GM12875 (cell line): ENCODE measurements at regions not wholly inside any gene's neighbourhood (a gene's known extent, or its start where the extent isn't known, plus 50 kb on each side); places are given as distances from the start of the nearest gene placed in this dataset.
"Not testable (repeated sequence)": the region's sequence is repeated elsewhere in the genome, so short reads cannot be mapped to it uniquely, and the experiment has no call there.

ENCODE experiments used
- H3K4me3 ChIP-seq: one replicate; pipeline ENCODE4 v1.5.1; 2011; ENCODE audit warnings: low read depth, low read length, control low read depth
- CTCF ChIP-seq: IDR thresholded peaks from 2 replicates; pipeline ENCODE4 v1.5.1; 2011; ENCODE audit warnings: low read depth, mild to moderate bottlenecking, control low read depth, inconsistent platforms, low read length, moderate library complexity, borderline replicate concordance; ENCODE audit not compliant: insufficient read depth

- no peak for TF ChIP-seq CTCF
- H3K4me3 ChIP-seq, result no peak overlapping the region
Observed at GRCh38 chr12:89230376-89231315, 121.7 kb downstream of the DUSP6 start.

- TF ChIP-seq CTCF, result no peak
Observed at GRCh38 chr12:89228491-89228890, 123.8 kb downstream of the DUSP6 start.

GRCh38 chr12:89227774-89228173 is 124.5 kb downstream of the DUSP6 start:
- H3K4me3 ChIP-seq, result no peak overlapping the region
- no peak for TF ChIP-seq CTCF

More at GRCh38 chr12:89228491-89228890, 123.8 kb downstream of the DUSP6 start:
- H3K4me3 ChIP-seq, result no peak overlapping the region

GRCh38 chr12:89225808-89226411 is 126.4 kb downstream of the DUSP6 start:
- no peak for TF ChIP-seq CTCF
- no peak overlapping the region for H3K4me3 ChIP-seq

- no peak for TF ChIP-seq CTCF
- no peak overlapping the region for H3K4me3 ChIP-seq
Observed at GRCh38 chr12:89225401-89225800, 126.9 kb downstream of the DUSP6 start.

- not testable (repeated sequence) for H3K4me3 ChIP-seq
Observed at GRCh38 chr12:89222580-89222979, 129.7 kb downstream of the DUSP6 start.

GRCh38 chr12:89217472-89217871 is 134.8 kb downstream of the DUSP6 start:
- no peak overlapping the region for H3K4me3 ChIP-seq
- TF ChIP-seq CTCF, result no peak
